Nephron (organoid): ENCODE measurements at regions not wholly inside any gene's neighbourhood (a gene's known extent, or its start where the extent isn't known, plus 50 kb on each side); places are given as distances from the start of the nearest gene placed in this dataset.

Experiments used
- H3K27ac Mint-ChIP-seq, 3 experiments: 2 replicates each; pipeline ENCODE4 v1.8.0; 2020; ENCODE audit warnings: mixed read lengths in 3 of 3, mild to moderate bottlenecking in 2 of 3, moderate library complexity in 1 of 3
- H3K27me3 Mint-ChIP-seq: 2 replicates; pipeline ENCODE4 v1.8.0; 2021; ENCODE audit warnings: low read depth, mild to moderate bottlenecking, moderate library complexity, mixed read lengths
- H3K36me3 Mint-ChIP-seq: 2 replicates; pipeline ENCODE4 v1.8.0; 2020; ENCODE audit warnings: low read depth, mixed read lengths
- H3K4me1 Mint-ChIP-seq: 2 replicates; pipeline ENCODE4 v1.8.0; 2020; ENCODE audit warnings: mixed read lengths
- H3K4me3 Mint-ChIP-seq, 3 experiments: 2 replicates each; pipeline ENCODE4 v1.8.0; 2020; ENCODE audit warnings: mild to moderate bottlenecking in 3 of 3, mixed read lengths in 3 of 3, moderate library complexity in 2 of 3
- H3K9me3 Mint-ChIP-seq: 2 replicates; pipeline ENCODE4 v1.8.0; 2020; ENCODE audit warnings: mixed read lengths
- CTCF ChIP-seq, 3 experiments: fragments of 200-600 bp; sonication (generic); IDR thresholded peaks; one replicate each; pipeline ENCODE4 v1.5.0; 2021; ENCODE audit warnings: antibody characterized with exemption in 3 of 3; ENCODE audit not compliant: unreplicated experiment in 3 of 3

- Mint-ChIP-seq H3K4me1 (no peaks in the 10 kb centered on the region), H3K9me3 (no peaks in the 10 kb centered on the region), H3K27me3 (no peaks in the 10 kb centered on the region), H3K36me3 (no peaks in the 10 kb centered on the region), H3K27ac (no peak overlapping the region), H3K4me3 (no peak overlapping the region)
- TF ChIP-seq CTCF (IDR thresholded peaks at IDR 0.05; ENCODE audit: unreplicated experiment in 3 of 3), result no peak
Measured at GRCh38 chr13:83009987-83010386, 872.3 kb downstream of the SLITRK1 start.

- no peaks in the 10 kb centered on the region for H3K9me3 Mint-ChIP-seq
- H3K36me3 Mint-ChIP-seq, result no peaks in the 10 kb centered on the region
- H3K27ac Mint-ChIP-seq, result no peak overlapping the region
- no peaks in the 10 kb centered on the region for H3K27me3 Mint-ChIP-seq
- no peak overlapping the region for H3K4me3 Mint-ChIP-seq
- no peaks in the 10 kb centered on the region for H3K4me1 Mint-ChIP-seq
- TF ChIP-seq CTCF (IDR thresholded peaks at IDR 0.05; ENCODE audit: unreplicated experiment in 3 of 3), result no peak
Measured at GRCh38 chr13:83008212-83008929, 873.9 kb downstream of the SLITRK1 start.

- no peak overlapping the region for H3K27ac Mint-ChIP-seq
- H3K4me3 Mint-ChIP-seq, result no peak overlapping the region
- H3K36me3 Mint-ChIP-seq, result no peaks in the 10 kb centered on the region
- no peaks in the 10 kb centered on the region for H3K4me1 Mint-ChIP-seq
- H3K9me3 Mint-ChIP-seq, result no peaks in the 10 kb centered on the region
- TF ChIP-seq CTCF (IDR thresholded peaks at IDR 0.05; ENCODE audit: unreplicated experiment in 3 of 3), result no peak
- H3K27me3 Mint-ChIP-seq, result no peaks in the 10 kb centered on the region
Measured at GRCh38 chr13:83007226-83007625, 875.0 kb downstream of the SLITRK1 start.

GRCh38 chr13:83003185-83003584, 879.1 kb downstream of the SLITRK1 start:
- H3K27ac Mint-ChIP-seq, result no peak overlapping the region
- H3K36me3 Mint-ChIP-seq, result no peaks in the 10 kb centered on the region
- TF ChIP-seq CTCF (IDR thresholded peaks at IDR 0.05; ENCODE audit: unreplicated experiment in 3 of 3), result no peak
- no peaks in the 10 kb centered on the region for H3K27me3 Mint-ChIP-seq
- H3K4me3 Mint-ChIP-seq, result no peak overlapping the region
- H3K9me3 Mint-ChIP-seq, result no peaks in the 10 kb centered on the region
- no peaks in the 10 kb centered on the region for H3K4me1 Mint-ChIP-seq

GRCh38 chr13:82993417-82993816, 888.9 kb downstream of the SLITRK1 start:
- Mint-ChIP-seq H3K27ac (no peak overlapping the region), H3K9me3 (no peaks in the 10 kb centered on the region), H3K4me3 (no peak overlapping the region), H3K4me1 (no peaks in the 10 kb centered on the region), H3K27me3 (no peaks in the 10 kb centered on the region), H3K36me3 (no peaks in the 10 kb centered on the region)
- no peak for TF ChIP-seq CTCF (IDR thresholded peaks at IDR 0.05; ENCODE audit: unreplicated experiment in 3 of 3)

GRCh38 chr13:82976499-82976898, 905.8 kb downstream of the SLITRK1 start:
- Mint-ChIP-seq H3K27me3 (peaks cover 3% of the 10 kb centered on the region), H3K36me3 (no peaks in the 10 kb centered on the region), H3K4me1 (no peaks in the 10 kb centered on the region), H3K9me3 (no peaks in the 10 kb centered on the region), H3K4me3 (no peak overlapping the region), H3K27ac (no peak overlapping the region)
- peak in 2 of 3 experiments; percentile 11 to 25 for TF ChIP-seq CTCF (IDR thresholded peaks at IDR 0.05; ENCODE audit: unreplicated experiment in 3 of 3)
